Endothelial cell of umbilical vein (primary cell): ENCODE measurements at regions not wholly inside any gene's neighbourhood (a gene's known extent, or its start where the extent isn't known, plus 50 kb on each side); places are given as distances from the start of the nearest gene placed in this dataset.

ENCODE experiments used
- BruUV-seq: library from RNA; stranded (reverse); fragments of 400-500 nt; replicated peaks from 2 replicates; lab custom pipeline; 2021; lab: Mats Ljungman, UMichigan
- CTCF ChIA-PET: fragments of 300-600, 350-600 bp; sonication (Branson Sonifier 250); formaldehyde crosslinking; loops from one replicate; lab custom pipeline; 2021; ENCODE audit warnings: antibody characterized with exemption, inconsistent platforms; lab: Charles Lee
- POLR2A ChIA-PET: fragments of 300-600, 350-600 bp; sonication (Branson Sonifier 250); formaldehyde crosslinking; loops from one replicate; lab custom pipeline; 2021; ENCODE audit warnings: antibody characterized with exemption, inconsistent platforms; lab: Charles Lee
- DNase-seq: peaks from one replicate; pipeline ENCODE4 v3.0.0-alpha.2; 2011; ENCODE audit warnings: low read depth, low spot score
- FAIRE-seq: peaks from 2 replicates; lab custom pipeline; 2011; peaks lifted over from hg19 to GRCh38; lab: Jason Lieb, UNC
- H2AFZ ChIP-seq: 2 replicates; pipeline ENCODE4 v1.6.0; 2012; ENCODE audit warnings: low read depth, low read length, control low read depth, inconsistent platforms
- H3K27ac ChIP-seq: 2 replicates; pipeline ENCODE4 v1.5.1; 2011; ENCODE audit warnings: low read depth, mild to moderate bottlenecking, control low read depth, low read length, moderate library complexity; ENCODE audit not compliant: insufficient read depth
- H3K27me3 ChIP-seq, 2 experiments: 2 replicates each; pipeline versions ENCODE4 v1.6.0 to v1.6.1; 2011; ENCODE audit warnings: low read length in 2 of 2, mixed read lengths in 1 of 2; ENCODE audit not compliant: control insufficient read depth in 2 of 2, insufficient read depth in 2 of 2
- H3K36me3 ChIP-seq, 2 experiments: 2 replicates in 1 of 2; 3 replicates in 1 of 2; pipeline ENCODE4 v1.5.1; 2011; ENCODE audit warnings: low read length in 2 of 2, mild to moderate bottlenecking in 1 of 2, moderate library complexity in 1 of 2; ENCODE audit not compliant: control insufficient read depth in 2 of 2, insufficient read depth in 2 of 2; ENCODE audit errors: extremely low read depth in 1 of 2
- H3K4me1 ChIP-seq: 3 replicates; pipeline ENCODE4 v1.5.1; 2011; ENCODE audit warnings: mild to moderate bottlenecking, low read length; ENCODE audit not compliant: control insufficient read depth, insufficient read depth; ENCODE audit errors: extremely low read depth
- H3K4me2 ChIP-seq: 2 replicates; pipeline ENCODE4 v1.6.1; 2011; ENCODE audit warnings: low read length, control low read depth, mixed read lengths; ENCODE audit not compliant: insufficient read depth
- H3K4me3 ChIP-seq, 3 experiments: fragments of 200-600 bp in 1 of 3; sonication (generic), shearing (Covaris generic) in 1 of 3; replicated peaks in 1 of 3; 2 replicates each; pipeline ENCODE4 v1.5.1; 2011 to 2016; ENCODE audit warnings: control low read depth in 3 of 3, low read length in 3 of 3, mild to moderate bottlenecking in 2 of 3, inconsistent platforms in 1 of 3, low read depth in 1 of 3, moderate library complexity in 1 of 3; ENCODE audit not compliant: insufficient read depth in 1 of 3
- H3K79me2 ChIP-seq: 2 replicates; pipeline ENCODE4 v1.6.0; 2012; ENCODE audit warnings: low read length, inconsistent platforms; ENCODE audit not compliant: control insufficient read depth, insufficient read depth
- H3K9ac ChIP-seq: replicated peaks from 2 replicates; pipeline ENCODE3; 2011; ENCODE audit warnings: low read length, control low read depth; ENCODE audit not compliant: insufficient read depth; ENCODE audit errors: extremely low read depth
- H3K9me1 ChIP-seq: replicated peaks from 3 replicates; pipeline ENCODE4 v1.6.0; 2011; ENCODE audit warnings: mild to moderate bottlenecking, low read length; ENCODE audit not compliant: control insufficient read depth, insufficient read depth; ENCODE audit errors: extremely low read depth
- H3K9me3 ChIP-seq: replicated peaks from 2 replicates; pipeline ENCODE4 v1.5.1; 2012; ENCODE audit warnings: low read length, inconsistent platforms; ENCODE audit not compliant: control insufficient read depth, insufficient read depth
- H4K20me1 ChIP-seq: replicated peaks from 2 replicates; pipeline ENCODE3; 2011; ENCODE audit warnings: mild to moderate bottlenecking, low read length; ENCODE audit not compliant: control insufficient read depth, insufficient read depth; ENCODE audit errors: extremely low read depth
- FOS ChIP-seq: IDR thresholded peaks from 2 replicates; pipeline ENCODE4 v1.6.1; 2011; ENCODE audit warnings: mild to moderate bottlenecking, low read length, moderate library complexity, borderline replicate concordance; ENCODE audit not compliant: insufficient read depth
- GATA2 ChIP-seq: IDR thresholded peaks from 2 replicates; pipeline ENCODE4 v1.7.0; 2011; ENCODE audit warnings: low read depth, mild to moderate bottlenecking, moderate library complexity, mixed read lengths, low read length; ENCODE audit not compliant: insufficient read length, insufficient read depth
- JUN ChIP-seq: IDR thresholded peaks from 2 replicates; pipeline ENCODE4 v1.6.1; 2011; ENCODE audit warnings: borderline replicate concordance, low read depth; ENCODE audit not compliant: insufficient read length, insufficient read depth
- MYC ChIP-seq: IDR thresholded peaks from one replicate; pipeline ENCODE4 v1.6.1; 2011; ENCODE audit warnings: mild to moderate bottlenecking, low read depth, low read length
- POLR2A ChIP-seq: IDR thresholded peaks from 2 replicates; pipeline ENCODE4 v1.6.1; 2012; ENCODE audit warnings: low read depth, mild to moderate bottlenecking, control low read depth, low read length
- POLR2AphosphoS5 ChIP-seq: IDR thresholded peaks from 2 replicates; pipeline ENCODE4 v1.6.1; 2012; ENCODE audit warnings: low read depth, mild to moderate bottlenecking, control low read depth, low read length, moderate library complexity; ENCODE audit not compliant: insufficient read depth
- dilution Hi-C: fragments of 300-500 bp; cut with MboI; formaldehyde crosslinking; loops from one replicate; pipeline ENCODE4 v1.15.0; 2019; ENCODE audit warnings: low sequenced_read_pairs; ENCODE audit not compliant: extremely low pct_ligation_motif_present
- intact Hi-C: fragments of 100-400 bp; cut with micrococcal nuclease; formaldehyde crosslinking; loops from one replicate; pipeline ENCODE4 v1.10.0; 2022
- TF ChIP-seq, protein P1 (sequence below): IDR thresholded peaks from 2 replicates; pipeline ENCODE4 v1.6.1; 2011; ENCODE audit not compliant: insufficient read depth, insufficient read length
- TF ChIP-seq, protein P2 (sequence below), 2 donors: IDR thresholded peaks; 1 replicate in 1 of 2; 2 replicates in 1 of 2; pipeline ENCODE4 v1.5.1; 2011; ENCODE audit warnings: low read length in 2 of 2, mild to moderate bottlenecking in 2 of 2, moderate library complexity in 2 of 2, control low read depth in 1 of 2, inconsistent platforms in 1 of 2, low read depth in 1 of 2; ENCODE audit not compliant: insufficient read depth in 1 of 2; ENCODE audit errors: extremely low read depth in 1 of 2

DNA sequence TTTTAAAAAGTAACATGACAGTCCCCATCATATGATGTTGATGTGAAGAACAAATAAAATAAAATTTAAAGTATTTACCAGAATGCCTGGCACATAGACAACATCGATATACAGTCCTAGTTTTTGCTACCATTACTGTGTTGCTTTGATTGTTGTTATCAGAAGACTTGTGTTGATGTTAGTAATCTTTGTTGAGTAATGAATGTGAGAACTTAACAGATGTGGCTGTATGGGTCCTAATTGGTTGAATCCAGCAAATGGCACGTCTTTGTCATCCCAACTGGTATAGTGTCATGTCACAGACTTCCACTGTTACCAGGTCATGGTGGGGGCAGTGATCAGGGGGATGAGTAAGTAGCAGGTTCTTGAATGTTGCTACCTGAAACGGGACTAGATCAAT is 1151.4 kb upstream of the CDH8 start:
- Histone ChIP-seq H3K79me2 (no peaks in the 10 kb centered on the region), H3K4me2 (no peak overlapping the region), H3K36me3 (no peaks in the 10 kb centered on the region), H3K4me1 (no peaks in the 10 kb centered on the region), H3K27ac (no peak overlapping the region), H4K20me1 (no peaks in the 10 kb centered on the region), H3K27me3 (no peaks in the 10 kb centered on the region), H3K4me3 (no peak overlapping the region), H2AFZ (no peak overlapping the region), H3K9ac (no peak overlapping the region), H3K9me3 (peaks cover 2% of the 10 kb centered on the region), H3K9me1 (no peaks in the 10 kb centered on the region)
- no TSS peak for BruUV-seq
- ChIA-PET CTCF (no interaction called here), POLR2A (no interaction called here)
- dilution Hi-C loops = no loop called here
- DNase-seq (no peak), FAIRE-seq (no peak)
- intact Hi-C loops = no loop called here
- TF ChIP-seq FOS (no peak), GATA2 (no peak), POLR2A (no peak), MYC (no peak), POLR2AphosphoS5 (no peak), JUN (no peak)
- TF ChIP-seq, protein P1, sequence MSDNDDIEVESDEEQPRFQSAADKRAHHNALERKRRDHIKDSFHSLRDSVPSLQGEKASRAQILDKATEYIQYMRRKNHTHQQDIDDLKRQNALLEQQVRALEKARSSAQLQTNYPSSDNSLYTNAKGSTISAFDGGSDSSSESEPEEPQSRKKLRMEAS = no peak
- TF ChIP-seq, protein P2, sequence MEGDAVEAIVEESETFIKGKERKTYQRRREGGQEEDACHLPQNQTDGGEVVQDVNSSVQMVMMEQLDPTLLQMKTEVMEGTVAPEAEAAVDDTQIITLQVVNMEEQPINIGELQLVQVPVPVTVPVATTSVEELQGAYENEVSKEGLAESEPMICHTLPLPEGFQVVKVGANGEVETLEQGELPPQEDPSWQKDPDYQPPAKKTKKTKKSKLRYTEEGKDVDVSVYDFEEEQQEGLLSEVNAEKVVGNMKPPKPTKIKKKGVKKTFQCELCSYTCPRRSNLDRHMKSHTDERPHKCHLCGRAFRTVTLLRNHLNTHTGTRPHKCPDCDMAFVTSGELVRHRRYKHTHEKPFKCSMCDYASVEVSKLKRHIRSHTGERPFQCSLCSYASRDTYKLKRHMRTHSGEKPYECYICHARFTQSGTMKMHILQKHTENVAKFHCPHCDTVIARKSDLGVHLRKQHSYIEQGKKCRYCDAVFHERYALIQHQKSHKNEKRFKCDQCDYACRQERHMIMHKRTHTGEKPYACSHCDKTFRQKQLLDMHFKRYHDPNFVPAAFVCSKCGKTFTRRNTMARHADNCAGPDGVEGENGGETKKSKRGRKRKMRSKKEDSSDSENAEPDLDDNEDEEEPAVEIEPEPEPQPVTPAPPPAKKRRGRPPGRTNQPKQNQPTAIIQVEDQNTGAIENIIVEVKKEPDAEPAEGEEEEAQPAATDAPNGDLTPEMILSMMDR (IDR thresholded peaks at IDR 0.05; ENCODE audit: extremely low read depth in 1 of 2, insufficient read depth in 1 of 2, low read depth in 1 of 2, low read length in 2 of 2) = no peak
